Testis (tissue), 2 donors: ENCODE measurements at regions not wholly inside any gene's neighbourhood (a gene's known extent, or its start where the extent isn't known, plus 50 kb on each side); places are given as distances from the start of the nearest gene placed in this dataset.

Experiments used
- DNase-seq: peaks from one replicate; pipeline ENCODE4 v3.0.0-alpha.2; 2019
- H3K27ac ChIP-seq, 2 donors: fragments of 200-600 bp; sonication (generic); one replicate each; pipeline ENCODE4 v1.5.1; 2019
- H3K27me3 ChIP-seq: fragments of 200-600 bp; sonication (generic); one replicate; pipeline ENCODE4 v1.5.1; 2019
- H3K36me3 ChIP-seq: fragments of 200-600 bp; sonication (generic); one replicate; pipeline ENCODE4 v1.5.1; 2017; ENCODE audit warnings: low read depth; ENCODE audit errors: missing control alignments
- H3K4me1 ChIP-seq: fragments of 200-600 bp; sonication (generic); one replicate; pipeline ENCODE4 v1.5.1; 2019
- H3K4me3 ChIP-seq, 2 donors: fragments of 200-600 bp; sonication (generic); one replicate each; pipeline ENCODE4 v1.5.1; 2017 to 2019
- H3K9me3 ChIP-seq: fragments of 200-600 bp; sonication (generic); one replicate; pipeline ENCODE4 v1.5.1; 2017
- POLR2A ChIP-seq: fragments of 450-650 bp; IDR thresholded peaks from one replicate; pipeline ENCODE4 v1.6.1; 2017; ENCODE audit warnings: antibody characterized with exemption, mild to moderate bottlenecking, moderate library complexity
- WGBS, 2 donors: methylation state at CpG; one replicate each; pipeline ENCODE4 v1.1.5; 2018; 5-methylcytosine and 5-hydroxymethylcytosine counted together
- intact Hi-C: fragments of 100-400 bp; cut with DNase I; formaldehyde crosslinking; loops from one replicate; pipeline ENCODE4 v1.15.1; 2023; ENCODE audit warnings: low total_unique reads
- TF ChIP-seq, protein P1 (sequence below), 3 experiments: fragments of 450-650 bp in 2 of 3; fragments of 200-600 bp in 1 of 3; sonication (generic) in 1 of 3; IDR thresholded peaks; one replicate each; pipeline ENCODE4 v1.5.1; 2016 to 2019; ENCODE audit warnings: antibody characterized with exemption in 3 of 3, mild to moderate bottlenecking in 2 of 3, moderate library complexity in 1 of 3

- no peaks in the 10 kb centered on the region for H3K36me3 ChIP-seq
- no peaks in the 10 kb centered on the region for H3K27me3 ChIP-seq
- DNase-seq = no peak
- H3K9me3 ChIP-seq = no peaks in the 10 kb centered on the region
- no peak overlapping the region for H3K4me3 ChIP-seq
- 86 to 88% methylated on average over 4 of the region's 4 CpGs for WGBS, 2 donors
- no peak overlapping the region for H3K27ac ChIP-seq
- H3K4me1 ChIP-seq = no peaks in the 10 kb centered on the region
- TF ChIP-seq, protein P1, sequence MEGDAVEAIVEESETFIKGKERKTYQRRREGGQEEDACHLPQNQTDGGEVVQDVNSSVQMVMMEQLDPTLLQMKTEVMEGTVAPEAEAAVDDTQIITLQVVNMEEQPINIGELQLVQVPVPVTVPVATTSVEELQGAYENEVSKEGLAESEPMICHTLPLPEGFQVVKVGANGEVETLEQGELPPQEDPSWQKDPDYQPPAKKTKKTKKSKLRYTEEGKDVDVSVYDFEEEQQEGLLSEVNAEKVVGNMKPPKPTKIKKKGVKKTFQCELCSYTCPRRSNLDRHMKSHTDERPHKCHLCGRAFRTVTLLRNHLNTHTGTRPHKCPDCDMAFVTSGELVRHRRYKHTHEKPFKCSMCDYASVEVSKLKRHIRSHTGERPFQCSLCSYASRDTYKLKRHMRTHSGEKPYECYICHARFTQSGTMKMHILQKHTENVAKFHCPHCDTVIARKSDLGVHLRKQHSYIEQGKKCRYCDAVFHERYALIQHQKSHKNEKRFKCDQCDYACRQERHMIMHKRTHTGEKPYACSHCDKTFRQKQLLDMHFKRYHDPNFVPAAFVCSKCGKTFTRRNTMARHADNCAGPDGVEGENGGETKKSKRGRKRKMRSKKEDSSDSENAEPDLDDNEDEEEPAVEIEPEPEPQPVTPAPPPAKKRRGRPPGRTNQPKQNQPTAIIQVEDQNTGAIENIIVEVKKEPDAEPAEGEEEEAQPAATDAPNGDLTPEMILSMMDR (IDR thresholded peaks at IDR 0.05) = no peak
- TF ChIP-seq POLR2A = no peak
- intact Hi-C loops = no loop called here
Measured at GRCh38 chr11:57935402-57936049, 88.2 kb upstream of the OR9Q1 start.

DNA sequence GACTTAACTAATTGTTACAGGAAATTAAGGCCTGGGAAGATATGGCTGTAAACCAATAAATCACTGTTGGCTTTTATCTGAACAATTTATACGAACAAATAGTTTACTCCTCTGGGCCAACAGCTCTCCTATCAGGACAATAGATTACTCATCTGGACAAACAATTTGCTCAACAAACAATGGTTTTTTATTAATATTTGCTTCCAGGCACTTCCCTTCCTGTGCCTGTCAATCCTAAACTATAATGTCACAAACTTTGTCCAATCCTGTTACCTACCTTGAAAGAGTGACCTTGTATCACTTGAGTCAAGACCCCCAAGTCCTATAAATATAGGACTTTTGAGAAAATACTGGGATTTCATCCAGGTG, 87.6 kb upstream of the OR9Q1 start:
- H3K27ac ChIP-seq = no peak overlapping the region
- no peak for DNase-seq
- no peak overlapping the region for H3K4me3 ChIP-seq
- no peaks in the 10 kb centered on the region for H3K4me1 ChIP-seq
- intact Hi-C loops = no loop called here
- TF ChIP-seq POLR2A = no peak
- TF ChIP-seq, protein P1 (IDR thresholded peaks at IDR 0.05) = no peak
- 54 to 56% methylated on average over 1 of the region's 1 CpG for WGBS, 2 donors
- no peaks in the 10 kb centered on the region for H3K27me3 ChIP-seq
- H3K36me3 ChIP-seq = no peaks in the 10 kb centered on the region
- H3K9me3 ChIP-seq = no peaks in the 10 kb centered on the region

DNA sequence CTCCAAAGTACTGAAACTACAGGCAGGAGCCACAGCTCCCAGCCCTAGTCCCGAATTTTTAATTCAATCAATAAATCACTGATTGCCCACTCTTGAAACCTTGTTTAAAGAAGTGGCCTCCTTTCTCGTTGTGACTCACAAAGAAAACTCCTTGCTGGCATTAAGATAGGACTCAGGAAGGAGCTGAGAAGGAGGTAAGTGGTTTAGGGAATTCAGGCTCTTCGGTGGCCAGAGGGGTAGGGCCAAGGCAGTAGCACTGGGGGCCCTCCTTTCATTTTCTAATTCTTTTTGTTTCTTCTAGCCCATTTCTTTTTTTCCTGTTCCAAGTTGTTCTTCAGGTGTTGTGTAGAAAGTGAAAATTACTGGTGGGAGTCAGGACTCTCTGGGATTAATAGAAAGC, 86.2 kb upstream of the OR9Q1 start:
- DNase-seq = no peak
- H3K27ac ChIP-seq = no peak overlapping the region
- TF ChIP-seq POLR2A = no peak
- TF ChIP-seq, protein P1 (IDR thresholded peaks at IDR 0.05) = no peak
- H3K4me1 ChIP-seq = no peaks in the 10 kb centered on the region
- H3K36me3 ChIP-seq = no peaks in the 10 kb centered on the region
- no peak overlapping the region for H3K4me3 ChIP-seq
- WGBS, 2 donors = 71 to 79% methylated on average over 3 of the region's 3 CpGs
- intact Hi-C loops = no loop called here
- H3K9me3 ChIP-seq = no peaks in the 10 kb centered on the region
- H3K27me3 ChIP-seq = no peaks in the 10 kb centered on the region

DNA sequence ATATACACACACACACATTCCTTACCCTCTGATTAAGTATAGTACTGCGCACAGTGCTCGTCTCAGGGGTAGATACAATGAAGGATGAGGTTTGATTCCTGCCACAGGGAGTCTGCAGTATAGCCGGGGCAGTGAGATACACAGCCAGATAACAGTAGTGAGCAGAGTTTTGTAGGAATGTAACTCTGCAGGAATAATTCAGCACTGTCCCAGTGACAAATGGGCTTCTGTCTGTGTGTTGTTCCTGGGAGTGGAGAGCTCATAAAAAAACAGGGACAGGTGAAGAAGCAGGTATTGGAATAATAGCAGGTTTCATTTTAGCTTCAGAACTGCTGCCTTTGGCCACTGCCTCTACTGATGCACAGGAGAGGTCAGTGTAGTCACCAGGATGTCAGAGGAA, 85.3 kb upstream of the OR9Q1 start:
- Histone ChIP-seq H3K36me3 (no peaks in the 10 kb centered on the region), H3K4me1 (no peaks in the 10 kb centered on the region), H3K4me3 (no peak overlapping the region), H3K9me3 (no peaks in the 10 kb centered on the region), H3K27ac (no peak overlapping the region), H3K27me3 (no peaks in the 10 kb centered on the region)
- intact Hi-C loops = no loop called here
- TF ChIP-seq POLR2A = no peak
- TF ChIP-seq, protein P1 (IDR thresholded peaks at IDR 0.05) = no peak
- no peak for DNase-seq
- 46 to 72% methylated on average over 3 of the region's 3 CpGs for WGBS, 2 donors

DNA sequence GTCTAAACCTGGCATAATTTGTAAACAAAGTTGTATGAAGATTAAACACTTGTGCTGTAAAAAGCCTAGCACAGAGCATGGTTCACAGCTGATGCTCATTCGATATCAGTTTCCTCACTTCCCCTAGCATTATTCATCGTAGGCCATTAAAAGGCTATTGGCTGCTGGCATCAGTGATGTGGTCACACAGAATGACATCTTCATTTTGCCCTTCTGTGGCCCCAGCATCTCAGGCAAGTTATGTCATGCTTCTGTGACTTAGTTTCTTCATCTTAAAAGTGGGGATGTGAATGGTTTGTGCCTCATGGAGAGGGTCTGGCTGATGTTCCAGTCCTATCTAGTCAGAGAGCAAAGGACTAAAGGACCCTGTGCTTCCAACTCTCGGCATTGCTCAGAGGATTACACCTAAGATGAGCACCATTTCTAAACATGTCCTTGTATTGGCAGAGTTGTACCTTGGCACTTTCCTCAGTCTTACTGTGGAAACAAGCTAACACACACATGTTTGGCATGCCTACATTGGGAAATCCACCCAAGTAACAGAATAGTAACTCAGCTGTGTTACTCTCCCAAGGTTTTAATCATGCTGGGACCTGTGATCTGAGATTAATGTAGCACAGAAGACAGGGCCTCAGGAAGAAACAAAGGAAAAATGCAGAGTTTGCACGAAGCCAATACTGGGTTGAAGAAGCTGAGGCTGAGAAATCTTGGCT, 83.5 kb upstream of the OR9Q1 start:
- DNase-seq = no peak
- H3K9me3 ChIP-seq = no peaks in the 10 kb centered on the region
- H3K27ac ChIP-seq = no peak overlapping the region
- no peaks in the 10 kb centered on the region for H3K36me3 ChIP-seq
- H3K4me3 ChIP-seq = no peak overlapping the region
- intact Hi-C loops = no loop called here
- TF ChIP-seq, protein P1 (IDR thresholded peaks at IDR 0.05) = no peak
- TF ChIP-seq POLR2A = no peak
- H3K27me3 ChIP-seq = no peaks in the 10 kb centered on the region
- no peaks in the 10 kb centered on the region for H3K4me1 ChIP-seq
- WGBS, 2 donors = 83 to 86% methylated on average over 4 of the region's 4 CpGs
